Vagina (tissue), 2 donors: ENCODE measurements at regions not wholly inside any gene's neighbourhood (a gene's known extent, or its start where the extent isn't known, plus 50 kb on each side); places are given as distances from the start of the nearest gene placed in this dataset.

Source experiments
- POLR2AphosphoS5 ChIP-seq, 2 donors: sonication (generic); formaldehyde crosslinking; IDR thresholded peaks; one replicate each; pipeline ENCODE4 v1.9.0; 2017; ENCODE audit warnings: antibody characterized with exemption in 2 of 2, mild to moderate bottlenecking in 2 of 2, low read depth in 1 of 2; ENCODE audit not compliant: insufficient read depth in 1 of 2
- TF ChIP-seq, protein P1 (sequence below), 3 experiments: fragments of 450-650 bp in 2 of 3; fragments of 200-600 bp in 1 of 3; sonication (generic) in 1 of 3; IDR thresholded peaks; one replicate each; pipeline ENCODE4 v1.5.1; 2017 to 2019; ENCODE audit warnings: antibody characterized with exemption in 3 of 3, mild to moderate bottlenecking in 2 of 3, moderate library complexity in 2 of 3

GRCh38 chr2:2856723-2857415, 520.7 kb downstream of the EIPR1 start:
- TF ChIP-seq, protein P1, sequence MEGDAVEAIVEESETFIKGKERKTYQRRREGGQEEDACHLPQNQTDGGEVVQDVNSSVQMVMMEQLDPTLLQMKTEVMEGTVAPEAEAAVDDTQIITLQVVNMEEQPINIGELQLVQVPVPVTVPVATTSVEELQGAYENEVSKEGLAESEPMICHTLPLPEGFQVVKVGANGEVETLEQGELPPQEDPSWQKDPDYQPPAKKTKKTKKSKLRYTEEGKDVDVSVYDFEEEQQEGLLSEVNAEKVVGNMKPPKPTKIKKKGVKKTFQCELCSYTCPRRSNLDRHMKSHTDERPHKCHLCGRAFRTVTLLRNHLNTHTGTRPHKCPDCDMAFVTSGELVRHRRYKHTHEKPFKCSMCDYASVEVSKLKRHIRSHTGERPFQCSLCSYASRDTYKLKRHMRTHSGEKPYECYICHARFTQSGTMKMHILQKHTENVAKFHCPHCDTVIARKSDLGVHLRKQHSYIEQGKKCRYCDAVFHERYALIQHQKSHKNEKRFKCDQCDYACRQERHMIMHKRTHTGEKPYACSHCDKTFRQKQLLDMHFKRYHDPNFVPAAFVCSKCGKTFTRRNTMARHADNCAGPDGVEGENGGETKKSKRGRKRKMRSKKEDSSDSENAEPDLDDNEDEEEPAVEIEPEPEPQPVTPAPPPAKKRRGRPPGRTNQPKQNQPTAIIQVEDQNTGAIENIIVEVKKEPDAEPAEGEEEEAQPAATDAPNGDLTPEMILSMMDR (IDR thresholded peaks at IDR 0.05), result no peak
- TF ChIP-seq POLR2AphosphoS5 (IDR thresholded peaks at IDR 0.05; ENCODE audit: insufficient read depth in 1 of 2, low read depth in 1 of 2), result no peak
